HEK293 (cell line): ENCODE measurements at regions not wholly inside any gene's neighbourhood (a gene's known extent, or its start where the extent isn't known, plus 50 kb on each side); places are given as distances from the start of the nearest gene placed in this dataset.

Experiments used
- MEIS1 ChIP-seq: sonication (generic); formaldehyde crosslinking; IDR thresholded peaks from 2 replicates; pipeline ENCODE4 v1.8.1; 2022; ENCODE audit warnings: missing genetic modification reagents, mild to moderate bottlenecking, borderline replicate concordance
- OVOL3 ChIP-seq: fragments of 450-650 bp; formaldehyde crosslinking; IDR thresholded peaks from 2 replicates; pipeline ENCODE4 v1.5.1; 2016; ENCODE audit warnings: missing biosample characterization, missing genetic modification characterization
- YY1 ChIP-seq: fragments of 450-650 bp; formaldehyde crosslinking; IDR thresholded peaks from 2 replicates; pipeline ENCODE4 v1.5.1; 2018; ENCODE audit warnings: missing biosample characterization, missing genetic modification characterization
- ZFP37 ChIP-seq: fragments of 450-650 bp; formaldehyde crosslinking; IDR thresholded peaks from 2 replicates; pipeline ENCODE4 v1.5.1; 2016; ENCODE audit warnings: missing biosample characterization, missing genetic modification characterization
- ZNF112 ChIP-seq: fragments of 450-650 bp; formaldehyde crosslinking; IDR thresholded peaks from 2 replicates; pipeline ENCODE4 v1.5.0; 2017; ENCODE audit warnings: missing biosample characterization, missing genetic modification characterization
- ZNF843 ChIP-seq: fragments of 450-650 bp; formaldehyde crosslinking; IDR thresholded peaks from 2 replicates; pipeline ENCODE4 v1.5.1; 2016; ENCODE audit warnings: missing biosample characterization, missing genetic modification characterization
- TF ChIP-seq, protein P1 (sequence below): IDR thresholded peaks from 2 replicates; pipeline ENCODE4 v1.6.1; 2011; ENCODE audit warnings: mild to moderate bottlenecking, low read depth, low read length, borderline replicate concordance
- TF ChIP-seq, protein P2 (sequence below): fragments of 450-650 bp; formaldehyde crosslinking; IDR thresholded peaks from 2 replicates; pipeline ENCODE4 v1.5.1; 2016; ENCODE audit warnings: missing biosample characterization, missing genetic modification characterization
- TF ChIP-seq, protein P3 (sequence below): fragments of 450-650 bp; formaldehyde crosslinking; IDR thresholded peaks from 2 replicates; pipeline ENCODE4 v1.5.1; 2016; ENCODE audit warnings: missing biosample characterization, missing genetic modification characterization, borderline replicate concordance
- TF ChIP-seq, protein P4 (sequence below): fragments of 450-650 bp; formaldehyde crosslinking; IDR thresholded peaks from 2 replicates; pipeline ENCODE4 v1.5.1; 2016; ENCODE audit warnings: missing biosample characterization, missing genetic modification characterization

DNA sequence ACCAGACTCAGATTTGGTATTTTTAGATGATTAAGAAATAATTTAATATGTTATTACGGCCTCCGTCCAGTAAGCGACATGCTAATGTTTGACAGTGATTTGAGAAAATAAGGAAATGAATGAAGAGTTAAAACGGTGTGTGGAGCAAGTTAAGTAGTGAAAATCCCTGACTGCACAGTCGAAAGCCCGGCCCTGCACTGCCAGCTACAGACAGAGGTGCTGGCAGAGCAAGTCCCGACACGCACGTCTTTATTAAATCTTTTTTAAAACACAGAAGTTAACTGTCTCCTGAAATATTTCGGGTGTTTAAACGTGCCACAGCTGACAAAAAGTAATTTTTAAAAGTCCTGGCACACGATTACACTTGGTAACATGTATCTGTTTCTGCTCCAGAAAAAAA lies 293.4 kb upstream of the RNF32 start:
- TF ChIP-seq, protein P1, sequence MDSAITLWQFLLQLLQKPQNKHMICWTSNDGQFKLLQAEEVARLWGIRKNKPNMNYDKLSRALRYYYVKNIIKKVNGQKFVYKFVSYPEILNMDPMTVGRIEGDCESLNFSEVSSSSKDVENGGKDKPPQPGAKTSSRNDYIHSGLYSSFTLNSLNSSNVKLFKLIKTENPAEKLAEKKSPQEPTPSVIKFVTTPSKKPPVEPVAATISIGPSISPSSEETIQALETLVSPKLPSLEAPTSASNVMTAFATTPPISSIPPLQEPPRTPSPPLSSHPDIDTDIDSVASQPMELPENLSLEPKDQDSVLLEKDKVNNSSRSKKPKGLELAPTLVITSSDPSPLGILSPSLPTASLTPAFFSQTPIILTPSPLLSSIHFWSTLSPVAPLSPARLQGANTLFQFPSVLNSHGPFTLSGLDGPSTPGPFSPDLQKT = no peak
- TF ChIP-seq ZNF112 (no peak), MEIS1 (CRISPR knock-in tag) (no peak), YY1 (tag by site-specific recombination) (no peak), ZFP37 (tag by site-specific recombination) (no peak), OVOL3 (tag by site-specific recombination) (no peak), ZNF843 (tag by site-specific recombination) (no peak)
- TF ChIP-seq, protein P2, sequence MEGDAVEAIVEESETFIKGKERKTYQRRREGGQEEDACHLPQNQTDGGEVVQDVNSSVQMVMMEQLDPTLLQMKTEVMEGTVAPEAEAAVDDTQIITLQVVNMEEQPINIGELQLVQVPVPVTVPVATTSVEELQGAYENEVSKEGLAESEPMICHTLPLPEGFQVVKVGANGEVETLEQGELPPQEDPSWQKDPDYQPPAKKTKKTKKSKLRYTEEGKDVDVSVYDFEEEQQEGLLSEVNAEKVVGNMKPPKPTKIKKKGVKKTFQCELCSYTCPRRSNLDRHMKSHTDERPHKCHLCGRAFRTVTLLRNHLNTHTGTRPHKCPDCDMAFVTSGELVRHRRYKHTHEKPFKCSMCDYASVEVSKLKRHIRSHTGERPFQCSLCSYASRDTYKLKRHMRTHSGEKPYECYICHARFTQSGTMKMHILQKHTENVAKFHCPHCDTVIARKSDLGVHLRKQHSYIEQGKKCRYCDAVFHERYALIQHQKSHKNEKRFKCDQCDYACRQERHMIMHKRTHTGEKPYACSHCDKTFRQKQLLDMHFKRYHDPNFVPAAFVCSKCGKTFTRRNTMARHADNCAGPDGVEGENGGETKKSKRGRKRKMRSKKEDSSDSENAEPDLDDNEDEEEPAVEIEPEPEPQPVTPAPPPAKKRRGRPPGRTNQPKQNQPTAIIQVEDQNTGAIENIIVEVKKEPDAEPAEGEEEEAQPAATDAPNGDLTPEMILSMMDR (tag by site-specific recombination) = no peak
- TF ChIP-seq, protein P3, sequence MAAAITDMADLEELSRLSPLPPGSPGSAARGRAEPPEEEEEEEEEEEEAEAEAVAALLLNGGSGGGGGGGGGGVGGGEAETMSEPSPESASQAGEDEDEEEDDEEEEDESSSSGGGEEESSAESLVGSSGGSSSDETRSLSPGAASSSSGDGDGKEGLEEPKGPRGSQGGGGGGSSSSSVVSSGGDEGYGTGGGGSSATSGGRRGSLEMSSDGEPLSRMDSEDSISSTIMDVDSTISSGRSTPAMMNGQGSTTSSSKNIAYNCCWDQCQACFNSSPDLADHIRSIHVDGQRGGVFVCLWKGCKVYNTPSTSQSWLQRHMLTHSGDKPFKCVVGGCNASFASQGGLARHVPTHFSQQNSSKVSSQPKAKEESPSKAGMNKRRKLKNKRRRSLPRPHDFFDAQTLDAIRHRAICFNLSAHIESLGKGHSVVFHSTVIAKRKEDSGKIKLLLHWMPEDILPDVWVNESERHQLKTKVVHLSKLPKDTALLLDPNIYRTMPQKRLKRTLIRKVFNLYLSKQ (tag by site-specific recombination) = no peak
- TF ChIP-seq, protein P4, sequence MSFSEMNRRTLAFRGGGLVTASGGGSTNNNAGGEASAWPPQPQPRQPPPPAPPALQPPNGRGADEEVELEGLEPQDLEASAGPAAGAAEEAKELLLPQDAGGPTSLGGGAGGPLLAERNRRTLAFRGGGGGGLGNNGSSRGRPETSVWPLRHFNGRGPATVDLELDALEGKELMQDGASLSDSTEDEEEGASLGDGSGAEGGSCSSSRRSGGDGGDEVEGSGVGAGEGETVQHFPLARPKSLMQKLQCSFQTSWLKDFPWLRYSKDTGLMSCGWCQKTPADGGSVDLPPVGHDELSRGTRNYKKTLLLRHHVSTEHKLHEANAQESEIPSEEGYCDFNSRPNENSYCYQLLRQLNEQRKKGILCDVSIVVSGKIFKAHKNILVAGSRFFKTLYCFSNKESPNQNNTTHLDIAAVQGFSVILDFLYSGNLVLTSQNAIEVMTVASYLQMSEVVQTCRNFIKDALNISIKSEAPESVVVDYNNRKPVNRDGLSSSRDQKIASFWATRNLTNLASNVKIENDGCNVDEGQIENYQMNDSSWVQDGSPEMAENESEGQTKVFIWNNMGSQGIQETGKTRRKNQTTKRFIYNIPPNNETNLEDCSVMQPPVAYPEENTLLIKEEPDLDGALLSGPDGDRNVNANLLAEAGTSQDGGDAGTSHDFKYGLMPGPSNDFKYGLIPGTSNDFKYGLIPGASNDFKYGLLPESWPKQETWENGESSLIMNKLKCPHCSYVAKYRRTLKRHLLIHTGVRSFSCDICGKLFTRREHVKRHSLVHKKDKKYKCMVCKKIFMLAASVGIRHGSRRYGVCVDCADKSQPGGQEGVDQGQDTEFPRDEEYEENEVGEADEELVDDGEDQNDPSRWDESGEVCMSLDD (tag by site-specific recombination) = no peak
